H9 (cell line): ENCODE measurements at regions not wholly inside any gene's neighbourhood (a gene's known extent, or its start where the extent isn't known, plus 50 kb on each side); places are given as distances from the start of the nearest gene placed in this dataset.

Experiments
- DNase-seq: peaks from one replicate; pipeline ENCODE4 v3.0.0-alpha.2; 2017
- H2AFZ ChIP-seq: one replicate; pipeline ENCODE4 v1.6.1; 2013; ENCODE audit warnings: mild to moderate bottlenecking, low read length, control low read depth, moderate library complexity
- H2AK5ac ChIP-seq: 2 replicates; pipeline ENCODE4 v1.6.1; 2013; ENCODE audit warnings: low read length, control low read depth, mixed read lengths; ENCODE audit not compliant: insufficient read length
- H2BK120ac ChIP-seq: one replicate; pipeline ENCODE4 v1.6.1; 2013; ENCODE audit warnings: low read depth, mild to moderate bottlenecking, low read length, control low read depth, inconsistent platforms; ENCODE audit not compliant: poor library complexity, severe bottlenecking
- H2BK12ac ChIP-seq: 2 replicates; pipeline ENCODE4 v1.6.1; 2013; ENCODE audit warnings: low read length, control low read depth, mixed read lengths, low read depth; ENCODE audit not compliant: insufficient read length
- H2BK15ac ChIP-seq: 2 replicates; pipeline ENCODE4 v1.6.1; 2013; ENCODE audit warnings: low read depth, low read length, control low read depth
- H2BK20ac ChIP-seq: one replicate; pipeline ENCODE4 v1.6.1; 2013; ENCODE audit warnings: low read depth, mild to moderate bottlenecking, low read length, control low read depth, inconsistent platforms; ENCODE audit not compliant: poor library complexity, severe bottlenecking
- H2BK5ac ChIP-seq: 2 replicates; pipeline ENCODE4 v1.6.1; 2013; ENCODE audit warnings: low read length, control low read depth, mixed read lengths; ENCODE audit not compliant: insufficient read length
- H3K14ac ChIP-seq: 2 replicates; pipeline ENCODE4 v1.6.1; 2013; ENCODE audit warnings: low read length, control low read depth; ENCODE audit not compliant: insufficient read depth
- H3K18ac ChIP-seq: 2 replicates; pipeline ENCODE4 v1.6.1; 2013; ENCODE audit warnings: low read depth, mild to moderate bottlenecking, mixed read lengths, low read length, control low read depth; ENCODE audit not compliant: insufficient read length
- H3K23ac ChIP-seq: 2 replicates; pipeline ENCODE4 v1.6.1; 2013; ENCODE audit warnings: low read length, control low read depth, mixed read lengths, low read depth; ENCODE audit not compliant: insufficient read length
- H3K23me2 ChIP-seq: 2 replicates; pipeline ENCODE4 v1.6.1; 2013; ENCODE audit warnings: low read depth, mild to moderate bottlenecking, mixed read lengths, low read length, control low read depth; ENCODE audit not compliant: insufficient read length, poor library complexity, severe bottlenecking
- H3K27ac ChIP-seq: 2 replicates; pipeline ENCODE4 v1.5.1; 2013; ENCODE audit warnings: low read length, control low read depth, mixed read lengths, low read depth; ENCODE audit not compliant: insufficient read length
- H3K27me3 ChIP-seq: 2 replicates; pipeline ENCODE4 v1.6.1; 2013; ENCODE audit warnings: low read length, control low read depth, inconsistent platforms; ENCODE audit not compliant: insufficient read depth
- H3K4ac ChIP-seq: 2 replicates; pipeline ENCODE4 v1.6.1; 2013; ENCODE audit warnings: low read depth, mild to moderate bottlenecking, control low read depth, inconsistent platforms, low read length, moderate library complexity
- H3K4me1 ChIP-seq: 2 replicates; pipeline ENCODE4 v1.6.1; 2013; ENCODE audit warnings: low read length, control low read depth, inconsistent platforms; ENCODE audit not compliant: insufficient read depth
- H3K4me2 ChIP-seq: 2 replicates; pipeline ENCODE4 v1.6.1; 2013; ENCODE audit warnings: low read length, control low read depth, mixed read lengths; ENCODE audit not compliant: insufficient read length, insufficient read depth
- H3K56ac ChIP-seq: 2 replicates; pipeline ENCODE4 v1.6.1; 2013; ENCODE audit warnings: low read depth, mild to moderate bottlenecking, mixed read lengths, low read length, control low read depth; ENCODE audit not compliant: insufficient read length
- H3K79me1 ChIP-seq: 2 replicates; pipeline ENCODE4 v1.6.1; 2013; ENCODE audit warnings: low read depth, mild to moderate bottlenecking, moderate library complexity, low read length, control low read depth, inconsistent platforms; ENCODE audit not compliant: insufficient read depth, poor library complexity, severe bottlenecking
- H3K79me2 ChIP-seq: 2 replicates; pipeline ENCODE4 v1.6.1; 2013; ENCODE audit warnings: low read length, control low read depth, inconsistent platforms; ENCODE audit not compliant: insufficient read depth
- H3K9ac ChIP-seq: 2 replicates; pipeline ENCODE4 v1.6.1; 2013; ENCODE audit warnings: low read length, control low read depth, mixed read lengths; ENCODE audit not compliant: insufficient read length; ENCODE audit errors: extremely low read depth
- H3K9me3 ChIP-seq: one replicate; pipeline ENCODE4 v1.6.1; 2013; ENCODE audit warnings: low read depth, low read length, inconsistent platforms; ENCODE audit not compliant: control insufficient read depth
- H3T11ph ChIP-seq: one replicate; pipeline ENCODE4 v1.6.1; 2013; ENCODE audit warnings: mild to moderate bottlenecking, low read length, control low read depth, inconsistent platforms
- H4K20me1 ChIP-seq: one replicate; pipeline ENCODE4 v1.6.1; 2013; ENCODE audit not compliant: control insufficient read depth, insufficient read length, insufficient read depth
- H4K5ac ChIP-seq: 2 replicates; pipeline ENCODE4 v1.6.1; 2013; ENCODE audit warnings: low read depth, mild to moderate bottlenecking, mixed read lengths, low read length, control low read depth; ENCODE audit not compliant: insufficient read length
- H4K8ac ChIP-seq: replicated peaks from 2 replicates; pipeline ENCODE4 v1.6.1; 2013; ENCODE audit warnings: low read length, control low read depth, mixed read lengths, low read depth; ENCODE audit not compliant: insufficient read length
- H4K91ac ChIP-seq: 2 replicates; pipeline ENCODE4 v1.6.1; 2013; ENCODE audit warnings: low read depth, mild to moderate bottlenecking, moderate library complexity, mixed read lengths, low read length, control low read depth; ENCODE audit not compliant: insufficient read length
- H3K27ac Mint-ChIP-seq, 3 experiments: 2 replicates in 2 of 3; 3 replicates in 1 of 3; pipeline ENCODE4 v1.8.0; 2020 to 2021; ENCODE audit warnings: mixed read lengths in 3 of 3, mild to moderate bottlenecking in 1 of 3, moderate library complexity in 1 of 3
- H3K27me3 Mint-ChIP-seq: 2 replicates; pipeline ENCODE4 v1.8.0; 2021; ENCODE audit warnings: low read depth, mild to moderate bottlenecking, moderate library complexity, mixed read lengths
- H3K36me3 Mint-ChIP-seq, 3 experiments: 2 replicates in 2 of 3; 3 replicates in 1 of 3; pipeline ENCODE4 v1.8.0; 2020 to 2021; ENCODE audit warnings: low read depth in 3 of 3, mixed read lengths in 3 of 3; ENCODE audit not compliant: insufficient read depth in 1 of 3
- H3K4me1 Mint-ChIP-seq, 2 experiments: 2 replicates each; pipeline ENCODE4 v1.8.0; 2020; ENCODE audit warnings: mixed read lengths in 2 of 2
- H3K4me3 Mint-ChIP-seq, 2 experiments: 2 replicates in 1 of 2; 3 replicates in 1 of 2; pipeline ENCODE4 v1.8.0; 2020 to 2021; ENCODE audit warnings: mild to moderate bottlenecking in 2 of 2, mixed read lengths in 2 of 2, moderate library complexity in 1 of 2
- H3K9me3 Mint-ChIP-seq, 2 experiments: 2 replicates in 1 of 2; 3 replicates in 1 of 2; pipeline ENCODE4 v1.8.0; 2020; ENCODE audit warnings: mild to moderate bottlenecking in 2 of 2, mixed read lengths in 2 of 2, moderate library complexity in 1 of 2
- WGBS: extraction: QIAGEN DNeasy Blood & Tissue Kit; methylation state at CpG from one replicate; pipeline ENCODE4 v1.1.7; 2013; ENCODE audit warnings: missing lambda C conversion rate, low lambda C conversion rate, mixed read lengths; ENCODE audit not compliant: insufficient read length; ENCODE audit errors: extremely low coverage; 5-methylcytosine and 5-hydroxymethylcytosine counted together
- TF ChIP-seq, protein P1 (sequence below): fragments of 200-600 bp; sonication (generic); conservative IDR thresholded peaks from 3 replicates; pipeline ENCODE4 v1.8.0; 2021; ENCODE audit warnings: antibody characterized with exemption, mild to moderate bottlenecking

DNA sequence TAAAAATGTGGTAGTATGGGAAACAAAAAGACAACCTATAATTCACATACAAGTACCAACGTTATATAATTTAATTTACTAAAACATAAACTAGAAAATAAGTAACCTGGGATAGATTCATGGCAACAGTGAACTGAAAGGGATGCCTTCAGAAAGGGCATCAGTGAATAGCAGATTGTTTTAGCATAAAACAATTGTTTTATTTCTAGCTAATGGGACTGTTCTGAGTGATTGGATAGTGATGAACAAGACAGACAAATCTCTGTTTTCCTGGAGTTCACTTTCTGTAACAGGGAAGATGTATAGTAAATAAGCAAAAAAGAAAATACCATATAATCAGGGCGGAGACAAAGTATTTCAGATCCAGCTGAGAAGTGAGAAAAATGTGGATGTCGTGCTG is 379.1 kb upstream of the SPOCK3 start:
- no peak overlapping the region for H3K56ac ChIP-seq
- H4K20me1 ChIP-seq: no peaks in the 10 kb centered on the region
- no peaks in the 10 kb centered on the region for H3K4me1 ChIP-seq
- no peak overlapping the region for H3K18ac ChIP-seq
- no peaks in the 10 kb centered on the region for H3K27me3 Mint-ChIP-seq
- H3K9me3 ChIP-seq: no peaks in the 10 kb centered on the region
- H3K4ac ChIP-seq: no peak overlapping the region
- H3K4me1 Mint-ChIP-seq: no peaks in the 10 kb centered on the region
- H3K4me3 Mint-ChIP-seq: no peak overlapping the region
- H3K79me1 ChIP-seq: no peaks in the 10 kb centered on the region
- H2AK5ac ChIP-seq: no peak overlapping the region
- H2AFZ ChIP-seq: no peak overlapping the region
- no peak for DNase-seq
- H3K23me2 ChIP-seq: no peaks in the 10 kb centered on the region
- no peak overlapping the region for H2BK120ac ChIP-seq
- TF ChIP-seq, protein P1, sequence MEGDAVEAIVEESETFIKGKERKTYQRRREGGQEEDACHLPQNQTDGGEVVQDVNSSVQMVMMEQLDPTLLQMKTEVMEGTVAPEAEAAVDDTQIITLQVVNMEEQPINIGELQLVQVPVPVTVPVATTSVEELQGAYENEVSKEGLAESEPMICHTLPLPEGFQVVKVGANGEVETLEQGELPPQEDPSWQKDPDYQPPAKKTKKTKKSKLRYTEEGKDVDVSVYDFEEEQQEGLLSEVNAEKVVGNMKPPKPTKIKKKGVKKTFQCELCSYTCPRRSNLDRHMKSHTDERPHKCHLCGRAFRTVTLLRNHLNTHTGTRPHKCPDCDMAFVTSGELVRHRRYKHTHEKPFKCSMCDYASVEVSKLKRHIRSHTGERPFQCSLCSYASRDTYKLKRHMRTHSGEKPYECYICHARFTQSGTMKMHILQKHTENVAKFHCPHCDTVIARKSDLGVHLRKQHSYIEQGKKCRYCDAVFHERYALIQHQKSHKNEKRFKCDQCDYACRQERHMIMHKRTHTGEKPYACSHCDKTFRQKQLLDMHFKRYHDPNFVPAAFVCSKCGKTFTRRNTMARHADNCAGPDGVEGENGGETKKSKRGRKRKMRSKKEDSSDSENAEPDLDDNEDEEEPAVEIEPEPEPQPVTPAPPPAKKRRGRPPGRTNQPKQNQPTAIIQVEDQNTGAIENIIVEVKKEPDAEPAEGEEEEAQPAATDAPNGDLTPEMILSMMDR: no peak
- no peak overlapping the region for H3K27ac ChIP-seq
- peaks cover 14 to 17% of the 10 kb centered on the region in 2 experiments; a peak in 4 of 5 replicates for H3K9me3 Mint-ChIP-seq
- no peaks in the 10 kb centered on the region for H3K27me3 ChIP-seq
- H3K23ac ChIP-seq: no peak overlapping the region
- H3K27ac Mint-ChIP-seq: no peak overlapping the region
- H2BK15ac ChIP-seq: no peak overlapping the region
- no peak overlapping the region for H2BK5ac ChIP-seq
- peaks cover 0 to 13% (median 6%) of the 10 kb centered on the region in 3 experiments; a peak in 3 of 7 replicates for H3K36me3 Mint-ChIP-seq
- no peak overlapping the region for H4K91ac ChIP-seq
- no peak overlapping the region for H3K9ac ChIP-seq
- no peaks in the 10 kb centered on the region for H3K79me2 ChIP-seq
- H4K5ac ChIP-seq: no peak overlapping the region
- no peak overlapping the region for H2BK12ac ChIP-seq
- no CpG with 5 or more reads among the region's 3 CpGs for WGBS
- H3K14ac ChIP-seq: no peak overlapping the region
- no peak overlapping the region for H4K8ac ChIP-seq
- no peak overlapping the region for H3K4me2 ChIP-seq
- H2BK20ac ChIP-seq: no peak overlapping the region
- no peak overlapping the region for H3T11ph ChIP-seq
